ENCODE measurements at regions not wholly inside any gene's neighbourhood (a gene's known extent, or its start where the extent isn't known, plus 50 kb on each side); places are given as distances from the start of the nearest gene placed in this dataset.
"Not testable (repeated sequence)": the region's sequence is repeated elsewhere in the genome, so short reads cannot be mapped to it uniquely, and the experiment has no call there.

- no peak for DNase-seq (ENCODE audit: low read depth)
These were observed 986.1 kb downstream of the ADGRL2 start for GRCh38 chr1:82786883-82787282.

GRCh38 chr1:82785268-82785790, 984.6 kb downstream of the ADGRL2 start:
- DNase-seq (ENCODE audit: low read depth): no peak

- DNase-seq (ENCODE audit: low read depth): no peak
These were observed 982.3 kb downstream of the ADGRL2 start for GRCh38 chr1:82783044-82783443.

- no peak for DNase-seq (ENCODE audit: low read depth)
These were observed 981.9 kb downstream of the ADGRL2 start for GRCh38 chr1:82782599-82782998.

GRCh38 chr1:82778612-82779011, 977.9 kb downstream of the ADGRL2 start:
- peak; percentile 35 for DNase-seq (ENCODE audit: low read depth)

- no peak for DNase-seq (ENCODE audit: low read depth)
These were observed 976.5 kb downstream of the ADGRL2 start for GRCh38 chr1:82777240-82777639.

- DNase-seq (ENCODE audit: low read depth): not testable (repeated sequence)
These were observed 976.0 kb downstream of the ADGRL2 start for GRCh38 chr1:82776730-82777129.

GRCh38 chr1:82775406-82776000, 974.8 kb downstream of the ADGRL2 start:
- DNase-seq (ENCODE audit: low read depth): peak; percentile 24

- DNase-seq (ENCODE audit: low read depth): no peak
These were observed 962.2 kb downstream of the ADGRL2 start for GRCh38 chr1:82762829-82763532.

- no peak for DNase-seq (ENCODE audit: low read depth)
These were observed 958.3 kb downstream of the ADGRL2 start for GRCh38 chr1:82759035-82759434.

GRCh38 chr1:82755671-82756070, 954.9 kb downstream of the ADGRL2 start:
- no peak for DNase-seq (ENCODE audit: low read depth)

GRCh38 chr1:82755191-82755590, 954.5 kb downstream of the ADGRL2 start:
- no peak for DNase-seq (ENCODE audit: low read depth)

GRCh38 chr1:82752046-82752445, 951.3 kb downstream of the ADGRL2 start:
- DNase-seq (ENCODE audit: low read depth): no peak

- DNase-seq (ENCODE audit: low read depth): no peak
These were observed 932.9 kb downstream of the ADGRL2 start for GRCh38 chr1:82733645-82734044.

GRCh38 chr1:82731216-82731615, 930.5 kb downstream of the ADGRL2 start:
- DNase-seq (ENCODE audit: low read depth): no peak

GRCh38 chr1:82728206-82728605, 927.5 kb downstream of the ADGRL2 start:
- DNase-seq (ENCODE audit: low read depth): no peak

- no peak for DNase-seq (ENCODE audit: low read depth)
These were observed 923.5 kb downstream of the ADGRL2 start for GRCh38 chr1:82724246-82724645.

GRCh38 chr1:82722608-82723007, 921.9 kb downstream of the ADGRL2 start:
- no peak for DNase-seq (ENCODE audit: low read depth)

- DNase-seq (ENCODE audit: low read depth): no peak
These were observed 921.0 kb downstream of the ADGRL2 start for GRCh38 chr1:82721702-82722101.

GRCh38 chr1:82718719-82719419, 918.1 kb downstream of the ADGRL2 start:
- DNase-seq (ENCODE audit: low read depth): no peak

- DNase-seq (ENCODE audit: low read depth): no peak
These were observed 909.4 kb downstream of the ADGRL2 start for GRCh38 chr1:82710091-82710490.

GRCh38 chr1:82707681-82708080, 906.9 kb downstream of the ADGRL2 start:
- DNase-seq (ENCODE audit: low read depth): no peak

Measured in HT1080 (cell line).